Lower leg skin (tissue), 4 donors: ENCODE measurements at regions not wholly inside any gene's neighbourhood (a gene's known extent, or its start where the extent isn't known, plus 50 kb on each side); places are given as distances from the start of the nearest gene placed in this dataset.

Experiments
- DNase-seq, 2 donors: peaks; one replicate each; pipeline ENCODE4 v3.0.0-alpha.2; 2019; ENCODE audit warnings: low spot score in 2 of 2
- H3K4me3 ChIP-seq: fragments of 200-600 bp; sonication (generic); 2 replicates; pipeline ENCODE4 v1.5.1; 2017; ENCODE audit warnings: mild to moderate bottlenecking, low read depth; ENCODE audit not compliant: poor library complexity, severe bottlenecking
- CTCF ChIP-seq, 3 donors: fragments of 450-650 bp; IDR thresholded peaks; one replicate each; pipeline ENCODE4 v1.5.1; 2016; ENCODE audit warnings: antibody characterized with exemption in 3 of 3, mild to moderate bottlenecking in 3 of 3, moderate library complexity in 2 of 3
- POLR2A ChIP-seq, 2 donors: fragments of 450-650 bp; IDR thresholded peaks; one replicate each; pipeline ENCODE4 v1.6.1; 2016 to 2017; ENCODE audit warnings: antibody characterized with exemption in 2 of 2, mild to moderate bottlenecking in 1 of 2, moderate library complexity in 1 of 2
- WGBS, 2 donors: methylation state at CpG; one replicate each; pipeline ENCODE4 v1.1.5; 2018; 5-methylcytosine and 5-hydroxymethylcytosine counted together
- intact Hi-C: fragments of 100-400 bp; cut with DNase I; formaldehyde crosslinking; loops from one replicate; pipeline ENCODE4 v1.15.0; 2023; ENCODE audit warnings: low total_unique reads

DNA sequence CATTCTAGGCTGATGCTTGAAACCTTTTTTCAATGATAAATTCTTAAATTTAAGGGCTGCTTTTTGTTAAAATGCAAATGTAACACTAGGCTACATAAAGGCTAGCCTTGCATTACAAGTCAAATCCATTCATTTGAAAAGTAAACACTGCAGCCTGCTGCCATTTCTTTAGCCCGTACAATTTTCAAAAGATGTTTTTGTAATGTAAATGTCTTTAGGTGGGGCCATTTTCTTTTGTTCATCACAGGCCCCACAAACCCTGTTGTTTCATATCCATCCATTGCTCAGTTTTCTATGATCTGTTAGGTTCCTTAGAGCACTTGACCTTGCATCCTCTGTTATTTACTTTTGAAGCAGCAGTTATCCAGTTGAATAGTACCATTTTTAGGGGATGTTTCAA lies 296.2 kb upstream of the AMOT start:
- intact Hi-C loops: no loop called here
- 42 to 53% methylated on average over 1 of the region's 1 CpG for WGBS, 2 donors
- no peak for DNase-seq

DNA sequence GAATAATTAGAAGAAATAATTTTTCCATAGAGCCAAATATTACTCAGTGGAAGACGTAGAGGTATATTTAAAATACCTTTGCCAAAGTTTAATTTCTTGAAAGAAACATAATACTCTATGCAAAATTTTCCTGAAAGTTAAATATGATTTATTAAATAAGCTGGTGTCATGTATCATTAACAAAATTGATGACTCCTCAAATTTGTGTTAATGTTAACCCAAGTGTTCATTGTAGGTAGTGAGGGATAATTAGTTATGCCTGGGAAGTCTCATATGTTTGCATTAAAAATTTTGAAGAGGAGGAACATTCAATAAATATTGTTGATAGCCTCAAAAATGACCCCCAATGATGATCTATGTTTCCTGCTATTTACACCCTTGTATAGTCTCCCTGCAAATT lies 292.7 kb upstream of the AMOT start:
- no peak for DNase-seq
- H3K4me3 ChIP-seq: no peak overlapping the region
- intact Hi-C loops: no loop called here
- WGBS, 2 donors: 52 to 60% methylated on average over 1 of the region's 1 CpG
- TF ChIP-seq POLR2A (IDR thresholded peaks at IDR 0.05) (no peak), CTCF (IDR thresholded peaks at IDR 0.05) (no peak)

More for the DNA sequence above, 296.2 kb upstream of the AMOT start:
- TF ChIP-seq POLR2A (IDR thresholded peaks at IDR 0.05) (no peak), CTCF (IDR thresholded peaks at IDR 0.05) (no peak)
- no peak overlapping the region for H3K4me3 ChIP-seq

GRCh38 chrX:113124693-113125092 lies 284.1 kb upstream of the AMOT start:
- H3K4me3 ChIP-seq: no peak overlapping the region
- no peak for DNase-seq
- intact Hi-C loops: no loop called here
- TF ChIP-seq POLR2A (IDR thresholded peaks at IDR 0.05) (no peak), CTCF (IDR thresholded peaks at IDR 0.05) (no peak)

- TF ChIP-seq CTCF (IDR thresholded peaks at IDR 0.05): no peak
- TF ChIP-seq POLR2A (IDR thresholded peaks at IDR 0.05): no peak
- no peak overlapping the region for H3K4me3 ChIP-seq
- no peak for DNase-seq
- intact Hi-C loops: no loop called here
Measured at GRCh38 chrX:113075521-113075920, 234.9 kb upstream of the AMOT start.

GRCh38 chrX:113059714-113060113 lies 219.1 kb upstream of the AMOT start:
- no peak overlapping the region for H3K4me3 ChIP-seq
- TF ChIP-seq CTCF (IDR thresholded peaks at IDR 0.05) (no peak), POLR2A (IDR thresholded peaks at IDR 0.05) (no peak)
- 26 to 43% methylated on average over 1 of the region's 1 CpG for WGBS, 2 donors
- no peak for DNase-seq
- intact Hi-C loops: no loop called here

DNA sequence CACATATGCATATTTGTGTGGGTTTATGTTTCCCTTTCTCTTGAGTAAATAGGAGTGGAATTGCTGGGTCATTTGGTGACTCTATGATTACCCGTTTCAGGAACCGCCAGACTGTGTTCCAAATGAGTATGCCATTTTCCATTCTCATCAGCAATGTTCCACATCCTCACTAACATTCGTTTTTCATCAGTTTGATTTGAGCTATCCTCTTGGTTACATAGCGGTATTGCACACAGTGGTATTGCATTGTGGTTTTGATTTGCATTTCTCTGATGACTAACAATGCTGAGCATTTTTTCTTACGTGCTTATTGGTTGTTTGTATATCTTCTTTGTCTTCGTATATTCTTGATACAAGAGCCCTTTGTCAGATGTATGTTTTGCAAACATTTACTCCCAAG lies 218.0 kb upstream of the AMOT start:
- TF ChIP-seq POLR2A (IDR thresholded peaks at IDR 0.05) (no peak), CTCF (IDR thresholded peaks at IDR 0.05) (no peak)
- intact Hi-C loops: no loop called here
- WGBS, 2 donors: 72 to 74% methylated on average over 6 of the region's 6 CpGs
- no peak for DNase-seq
- no peak overlapping the region for H3K4me3 ChIP-seq
